ENCODE measurements at regions not wholly inside any gene's neighbourhood (a gene's known extent, or its start where the extent isn't known, plus 50 kb on each side); places are given as distances from the start of the nearest gene placed in this dataset.

GRCh38 chr6:140059947-140060346 is 685.5 kb upstream of the CITED2 start:
- Histone ChIP-seq H3K4me2 (ENCODE audit: low read depth, low read length) (no peak overlapping the region), H3K27ac (ENCODE audit: low read length) (no peak overlapping the region)

DNA sequence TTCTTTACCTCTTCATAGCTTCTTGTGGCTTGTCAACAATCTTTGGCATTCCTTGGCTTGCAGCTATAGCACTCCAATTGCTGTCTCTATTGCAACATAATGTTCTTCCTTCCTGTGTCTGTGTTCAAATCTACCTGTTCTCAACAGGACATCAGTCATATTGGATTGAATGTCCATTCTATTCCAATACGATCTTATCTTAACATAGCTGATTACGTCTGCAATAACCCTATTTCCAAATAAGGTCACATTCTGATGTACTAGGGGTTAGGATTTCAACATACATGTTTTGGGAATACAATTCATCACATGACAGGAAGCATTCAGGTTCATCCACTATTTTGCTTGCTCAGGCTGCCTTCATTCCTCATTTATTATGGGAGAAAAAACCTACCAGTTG is 684.4 kb upstream of the CITED2 start:
- H3K4me1 ChIP-seq (ENCODE audit: low read length): no peaks in the 10 kb centered on the region
- TF ChIP-seq CTCF (IDR thresholded peaks at IDR 0.05; ENCODE audit: low read length) (no peak), EZH2 (optimal IDR thresholded peaks at IDR 0.05; ENCODE audit: low read depth, low read length) (no peak), EZH2phosphoT487 (IDR thresholded peaks at IDR 0.05; ENCODE audit: low read length) (no peak)
- H3K9me3 ChIP-seq (replicated peaks; ENCODE audit: insufficient read depth, low read length): no peaks in the 10 kb centered on the region
- H3K4me3 ChIP-seq (ENCODE audit: low read length): no peak overlapping the region
- no peak overlapping the region for H3K27ac ChIP-seq (ENCODE audit: low read length)
- no peaks in the 10 kb centered on the region for H3K79me2 ChIP-seq (ENCODE audit: low read length)
- H3K27me3 ChIP-seq (replicated peaks; ENCODE audit: insufficient read depth, low read length): no peaks in the 10 kb centered on the region
- H3F3A ChIP-seq (ENCODE audit: insufficient read depth, low read length): no peaks in the 10 kb centered on the region
- no peak for DNase-seq
- H3K9me2 ChIP-seq (replicated peaks; ENCODE audit: insufficient read depth, low read length): no peaks in the 10 kb centered on the region
- H3K4me2 ChIP-seq (ENCODE audit: low read depth, low read length): no peak overlapping the region
- no peaks in the 10 kb centered on the region for H4K20me1 ChIP-seq (ENCODE audit: insufficient read depth, low read length)
- H3K36me3 ChIP-seq (replicated peaks; ENCODE audit: insufficient read depth, low read length): no peaks in the 10 kb centered on the region
- no peak overlapping the region for H3K9ac ChIP-seq (ENCODE audit: low read length)
- H2AFZ ChIP-seq (ENCODE audit: low read length): no peak overlapping the region

More at GRCh38 chr6:140059947-140060346, 685.5 kb upstream of the CITED2 start:
- no peak for TF ChIP-seq CTCF (IDR thresholded peaks at IDR 0.05; ENCODE audit: low read length)
- no peak for TF ChIP-seq EZH2phosphoT487 (IDR thresholded peaks at IDR 0.05; ENCODE audit: low read length)
- TF ChIP-seq EZH2 (optimal IDR thresholded peaks at IDR 0.05; ENCODE audit: low read depth, low read length): no peak
- Histone ChIP-seq H3K27me3 (replicated peaks; ENCODE audit: insufficient read depth, low read length) (no peaks in the 10 kb centered on the region), H3K4me3 (ENCODE audit: low read length) (no peak overlapping the region), H3K79me2 (ENCODE audit: low read length) (no peaks in the 10 kb centered on the region), H3K4me1 (ENCODE audit: low read length) (no peaks in the 10 kb centered on the region), H3F3A (ENCODE audit: insufficient read depth, low read length) (no peaks in the 10 kb centered on the region), H3K9me2 (replicated peaks; ENCODE audit: insufficient read depth, low read length) (no peaks in the 10 kb centered on the region), H3K9me3 (replicated peaks; ENCODE audit: insufficient read depth, low read length) (no peaks in the 10 kb centered on the region), H2AFZ (ENCODE audit: low read length) (no peak overlapping the region), H3K36me3 (replicated peaks; ENCODE audit: insufficient read depth, low read length) (no peaks in the 10 kb centered on the region), H4K20me1 (ENCODE audit: insufficient read depth, low read length) (no peaks in the 10 kb centered on the region), H3K9ac (ENCODE audit: low read length) (no peak overlapping the region)
- no peak for DNase-seq

DNA sequence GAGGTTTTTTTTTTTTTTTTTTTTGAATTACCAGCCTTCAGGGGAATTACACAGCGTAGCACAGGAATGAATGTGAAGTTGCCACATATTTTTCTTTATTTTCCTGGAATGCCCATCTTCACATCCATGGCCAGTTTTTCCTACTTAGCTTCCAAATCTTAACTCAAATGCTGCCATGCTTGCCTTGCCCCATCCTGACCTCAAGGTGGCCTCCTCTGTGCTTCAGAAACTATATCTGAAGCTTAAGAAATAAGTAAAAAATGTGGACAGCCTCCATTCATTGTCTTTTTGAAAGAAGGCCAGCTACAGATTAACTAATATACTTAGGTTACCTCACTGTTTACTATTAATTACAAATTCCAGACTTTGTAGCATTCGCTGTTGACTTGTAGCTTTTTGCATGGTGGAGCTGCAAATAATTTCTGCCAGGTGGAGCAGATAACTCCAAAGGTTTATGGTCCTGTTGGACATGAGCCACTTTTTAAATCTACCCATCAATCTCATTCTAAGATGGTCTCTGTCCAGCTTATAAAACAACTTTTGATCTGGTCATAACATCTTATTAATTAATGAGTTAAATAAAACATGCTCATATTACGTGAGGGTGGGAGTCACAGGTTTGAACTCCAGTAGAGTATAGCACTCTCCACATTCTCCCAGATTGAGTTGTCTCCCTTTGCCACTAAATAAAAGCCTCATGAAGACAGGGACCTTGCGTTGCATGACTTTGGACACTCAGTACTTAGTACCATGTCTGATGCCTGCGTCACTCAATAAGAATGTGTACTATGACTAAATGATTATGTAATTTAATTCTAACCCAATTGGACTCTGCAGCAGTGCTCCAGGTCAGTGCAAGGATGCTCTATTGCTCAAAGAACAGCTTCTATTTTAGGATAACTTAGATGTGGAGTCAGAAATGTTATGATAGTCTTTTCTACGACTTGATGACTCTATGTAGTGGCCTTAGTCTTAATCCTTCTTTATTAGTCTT is 678.6 kb upstream of the CITED2 start:
- Histone ChIP-seq H3K9ac (ENCODE audit: low read length) (no peak overlapping the region), H3K4me2 (ENCODE audit: low read depth, low read length) (no peak overlapping the region), H3K36me3 (replicated peaks; ENCODE audit: insufficient read depth, low read length) (no peaks in the 10 kb centered on the region), H3K9me2 (replicated peaks; ENCODE audit: insufficient read depth, low read length) (no peaks in the 10 kb centered on the region), H3F3A (ENCODE audit: insufficient read depth, low read length) (no peaks in the 10 kb centered on the region), H3K9me3 (replicated peaks; ENCODE audit: insufficient read depth, low read length) (no peaks in the 10 kb centered on the region), H2AFZ (ENCODE audit: low read length) (no peak overlapping the region), H4K20me1 (ENCODE audit: insufficient read depth, low read length) (no peaks in the 10 kb centered on the region), H3K27ac (ENCODE audit: low read length) (no peak overlapping the region), H3K27me3 (replicated peaks; ENCODE audit: insufficient read depth, low read length) (no peaks in the 10 kb centered on the region), H3K4me3 (ENCODE audit: low read length) (no peak overlapping the region), H3K4me1 (ENCODE audit: low read length) (no peaks in the 10 kb centered on the region), H3K79me2 (ENCODE audit: low read length) (no peaks in the 10 kb centered on the region)
- no peak for DNase-seq
- TF ChIP-seq EZH2phosphoT487 (IDR thresholded peaks at IDR 0.05; ENCODE audit: low read length) (no peak), CTCF (IDR thresholded peaks at IDR 0.05; ENCODE audit: low read length) (peak; percentile 27; the same call in 1 of the 2 replicates)
